DMS114 treated with DMSO at 0.1 percent for 48 hours (cell line): ENCODE measurements at regions not wholly inside any gene's neighbourhood (a gene's known extent, or its start where the extent isn't known, plus 50 kb on each side); places are given as distances from the start of the nearest gene placed in this dataset.
"Not testable (repeated sequence)": the region's sequence is repeated elsewhere in the genome, so short reads cannot be mapped to it uniquely, and the experiment has no call there.

Experiments
- DNase-seq: peaks from one replicate; lab custom pipeline; 2025; ENCODE audit not compliant: unreplicated experiment; lab: John Stamatoyannopoulos, UW

DNA sequence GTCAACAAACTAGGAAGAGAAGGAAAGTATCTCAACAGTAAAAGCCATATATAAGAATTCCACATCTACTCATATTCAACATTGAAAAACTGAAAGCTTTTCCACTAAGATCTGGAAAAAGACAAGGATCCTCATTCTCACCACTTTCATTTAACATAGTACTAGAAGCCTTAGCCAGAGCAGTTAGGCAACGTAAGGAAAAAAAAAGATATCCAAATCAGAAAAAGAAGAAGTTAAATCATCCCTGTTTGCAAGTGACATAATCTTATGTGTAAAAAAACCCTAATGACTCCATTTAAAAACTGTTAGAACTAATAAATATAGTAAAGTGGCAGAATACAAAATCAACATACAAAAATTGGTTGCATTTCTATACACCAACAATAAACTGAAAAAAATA, 426.2 kb downstream of the BCAT1 start:
- DNase-seq: no peak

DNA sequence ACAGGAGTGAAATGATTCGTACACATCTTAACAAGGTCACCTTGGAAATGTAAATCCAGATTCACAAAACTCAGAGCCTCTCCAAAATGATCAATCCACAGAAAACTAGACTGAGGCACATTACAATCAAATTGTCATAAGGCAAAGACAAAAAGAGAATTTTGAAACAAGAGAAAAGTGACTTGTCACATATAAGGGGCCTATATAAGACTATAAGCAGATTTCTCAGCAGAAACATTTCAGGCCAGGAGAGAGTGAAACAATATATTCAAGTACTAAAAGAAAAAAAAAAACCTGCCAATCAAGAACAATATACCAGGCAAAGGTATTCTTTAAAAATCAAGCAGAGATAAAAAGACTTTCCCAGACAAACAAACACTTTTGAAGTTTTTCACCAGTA, 429.1 kb downstream of the BCAT1 start:
- no peak for DNase-seq

DNA sequence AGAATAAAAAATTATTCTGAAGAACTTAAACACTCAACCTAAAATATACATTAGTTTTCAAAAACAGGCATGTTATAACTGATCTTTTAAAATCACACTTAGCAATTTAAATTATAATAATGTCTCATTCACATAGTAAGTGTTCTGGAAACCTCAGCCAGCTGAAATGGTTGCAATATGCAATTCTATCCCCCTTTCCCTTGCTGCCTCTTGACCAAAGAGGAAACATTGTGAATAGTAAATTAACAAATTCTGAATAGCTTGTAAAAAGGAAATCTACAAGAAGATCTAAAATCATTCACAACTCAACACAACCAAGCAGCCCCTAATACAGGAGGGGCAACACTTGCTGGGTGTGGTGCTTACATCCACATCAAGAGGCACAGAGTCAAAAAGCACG, 431.9 kb downstream of the BCAT1 start:
- no peak for DNase-seq

DNA sequence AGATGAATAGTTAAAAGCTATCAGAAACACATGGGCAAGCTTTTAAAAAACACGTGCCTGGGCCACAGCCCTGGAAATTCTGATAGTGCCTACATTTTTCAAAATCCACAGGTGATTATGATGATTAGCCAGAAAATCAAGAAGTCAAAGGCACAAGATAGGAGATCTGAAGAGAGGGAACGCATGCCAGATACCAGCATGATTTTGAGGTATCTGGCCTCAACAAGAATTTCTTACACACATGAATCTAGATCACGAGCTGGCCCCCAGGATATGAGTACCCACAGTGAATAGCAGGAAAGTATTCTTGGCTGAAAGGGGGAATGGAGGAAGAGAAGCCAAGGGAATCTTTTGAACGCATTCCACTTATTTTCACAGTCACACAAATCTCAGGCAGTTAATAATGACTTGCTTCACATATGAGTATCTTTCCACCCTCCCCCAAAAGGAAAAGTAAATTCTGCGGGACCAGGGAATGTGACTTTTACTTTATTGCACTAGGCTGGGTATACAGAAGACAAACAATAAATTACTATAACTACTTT, 438.2 kb downstream of the BCAT1 start:
- no peak for DNase-seq

DNA sequence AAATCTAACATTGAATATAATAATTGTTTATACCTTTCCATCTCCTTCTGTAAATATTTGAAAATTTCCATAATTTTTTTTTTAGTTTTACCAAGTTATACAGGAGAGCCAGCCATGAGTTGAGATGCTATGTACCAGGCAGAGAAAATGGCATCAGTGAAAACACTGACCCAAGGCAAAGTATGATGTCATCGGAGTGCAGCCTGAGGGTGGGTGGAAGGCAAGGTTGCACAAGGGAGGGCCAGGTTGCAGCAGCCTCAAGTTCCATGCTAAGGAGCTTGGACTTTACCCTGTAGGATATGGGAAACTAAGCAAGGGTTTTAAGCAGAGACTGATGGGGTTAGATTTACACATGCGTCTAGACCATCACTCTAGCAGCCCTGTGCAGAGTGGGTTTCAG, 441.1 kb downstream of the BCAT1 start:
- DNase-seq: no peak

DNA sequence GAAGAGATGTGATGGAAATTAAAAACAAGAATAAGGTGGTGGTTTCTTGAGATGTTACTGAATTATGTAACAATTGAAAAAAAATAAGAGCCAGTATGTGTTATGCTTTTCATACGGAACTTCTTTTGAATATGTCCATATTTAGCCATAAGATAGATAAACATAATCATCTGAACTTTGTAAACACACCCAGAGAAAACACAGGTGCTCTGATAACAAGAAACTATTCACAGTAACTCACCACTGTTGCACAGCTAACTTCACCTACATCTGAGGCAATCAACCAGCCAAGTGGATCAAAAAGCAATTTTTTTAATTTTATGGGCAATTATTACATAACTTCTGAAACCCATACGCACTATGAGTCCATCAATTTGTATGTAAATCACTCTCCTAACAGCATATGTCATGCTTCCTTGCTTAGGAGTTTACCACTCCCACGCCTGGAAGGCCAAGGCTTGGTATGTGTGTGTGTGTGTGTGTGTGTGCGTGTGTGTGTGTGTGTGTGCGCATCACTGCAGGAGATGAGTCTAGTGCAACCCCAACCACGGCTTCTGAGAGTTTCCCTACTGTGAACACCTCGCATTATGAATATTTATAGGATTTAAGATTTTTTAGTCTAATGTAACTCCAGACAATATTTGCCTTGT, 443.4 kb downstream of the BCAT1 start:
- DNase-seq: no peak

DNA sequence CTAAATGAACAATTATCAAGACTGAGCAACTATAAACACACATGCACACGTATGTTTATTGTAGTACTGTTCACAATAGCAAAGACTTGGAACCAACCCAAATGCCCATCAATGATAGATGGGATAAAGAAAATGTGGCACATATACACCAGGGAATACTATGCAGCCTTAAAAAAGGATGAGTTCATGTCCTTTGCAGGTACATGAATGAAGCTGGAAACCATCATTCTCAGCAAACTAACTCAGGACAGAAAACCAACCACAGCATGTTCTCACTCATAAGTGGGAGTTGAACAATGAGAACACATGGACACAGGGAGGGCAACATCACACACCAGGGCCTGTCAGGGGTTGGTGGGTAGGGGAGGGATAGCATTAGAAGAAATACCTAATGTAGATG, 445.4 kb downstream of the BCAT1 start:
- DNase-seq: not testable (repeated sequence)

DNA sequence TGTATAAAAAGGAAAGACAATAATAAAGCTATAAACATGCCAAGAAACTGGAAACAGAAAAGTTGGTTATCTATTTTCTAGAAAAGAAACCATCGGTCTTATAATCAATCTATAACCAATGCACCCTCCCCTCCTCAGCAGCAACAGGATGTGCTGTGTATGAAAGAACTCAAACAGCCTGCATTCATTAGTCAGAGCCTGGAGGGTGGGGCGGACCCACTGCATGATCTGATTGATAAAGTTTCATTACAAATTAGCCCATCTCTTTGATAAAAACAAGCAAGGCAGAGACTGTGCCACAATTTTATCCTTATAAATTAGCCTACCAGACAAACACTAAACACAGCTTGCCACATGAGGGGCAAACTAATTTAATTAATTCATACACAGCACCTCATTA, 448.1 kb downstream of the BCAT1 start:
- no peak for DNase-seq

DNA sequence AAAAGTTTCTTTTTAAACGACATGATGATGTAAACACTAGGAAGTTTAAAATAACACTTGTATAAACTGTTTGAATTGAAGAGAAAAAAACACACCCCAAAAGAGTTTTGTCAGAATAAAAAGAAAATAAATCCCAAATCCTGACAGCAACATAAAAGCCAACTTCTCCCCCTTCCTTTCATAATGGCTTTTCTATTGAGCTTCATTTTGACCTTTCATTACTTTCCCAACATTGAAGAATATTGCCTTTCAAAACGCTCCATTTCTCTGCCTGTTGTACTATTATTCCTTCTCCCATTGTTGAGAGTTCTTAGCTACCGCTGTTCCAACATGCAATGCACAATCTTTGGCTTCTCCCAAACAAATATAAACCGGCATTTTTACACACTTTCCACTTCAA, 448.5 kb downstream of the BCAT1 start:
- DNase-seq: no peak

DNA sequence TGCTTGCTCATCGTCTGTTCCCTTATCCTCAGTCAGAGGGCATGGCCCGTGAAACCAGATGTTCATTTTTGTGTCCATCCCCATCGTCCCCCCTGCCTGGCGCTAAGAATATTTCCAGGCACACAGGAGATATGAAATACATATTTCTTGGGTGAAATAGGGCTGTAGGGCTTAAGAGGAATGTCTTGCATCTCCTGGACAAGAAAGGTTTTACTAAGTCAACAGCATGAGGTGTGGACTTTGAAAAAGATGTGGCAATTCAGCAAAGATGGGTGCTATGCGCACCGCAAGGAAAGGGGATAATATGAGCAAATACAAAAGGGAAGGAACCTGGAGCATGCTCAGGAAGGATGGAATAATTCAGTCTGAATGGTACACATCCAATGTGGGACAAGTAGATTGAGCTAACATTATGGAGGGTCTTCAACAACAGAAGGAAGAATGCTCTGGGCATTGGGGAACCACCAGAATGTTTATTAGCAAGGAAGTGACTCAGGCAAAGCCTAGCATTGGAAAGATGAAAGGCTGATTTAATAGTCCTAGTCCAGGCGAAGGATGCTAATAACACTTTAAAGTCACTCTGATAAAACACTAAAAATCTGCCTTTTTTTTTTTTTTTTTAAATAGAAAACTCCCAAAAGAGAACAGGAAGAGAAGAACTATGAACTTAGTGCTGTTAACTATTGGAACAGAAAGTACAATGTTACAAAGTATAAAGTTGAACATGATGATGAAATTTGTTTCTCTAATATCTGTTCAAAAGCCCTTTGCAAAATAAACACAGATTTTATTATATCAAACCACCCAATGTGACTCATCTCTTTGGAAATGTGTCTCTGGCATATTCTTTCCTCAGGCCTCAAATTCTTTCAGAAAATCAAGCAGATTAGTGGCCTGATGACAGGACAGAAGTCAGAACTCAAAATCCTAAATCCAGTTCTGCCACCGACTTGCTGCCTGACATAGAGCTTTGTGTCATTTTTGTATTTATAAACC, 449.5 kb downstream of the BCAT1 start:
- DNase-seq: no peak

DNA sequence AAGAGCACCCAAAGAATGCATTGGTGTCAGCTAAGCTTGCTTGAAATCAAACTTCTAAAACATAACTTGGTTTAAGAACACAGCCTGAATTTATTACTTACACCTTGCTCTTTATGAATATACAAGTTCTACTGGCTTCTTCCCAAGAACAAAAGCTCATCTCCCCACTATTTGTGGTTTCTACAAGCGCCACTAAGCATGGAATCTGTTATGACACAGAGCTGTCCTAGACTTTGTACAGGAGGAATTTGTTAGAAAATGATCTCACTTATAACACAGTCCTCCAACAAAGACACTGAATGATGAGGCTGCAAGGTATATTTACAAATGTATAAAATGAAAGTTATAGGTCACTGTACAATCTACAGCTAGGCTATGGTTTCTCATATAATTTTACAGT, 452.1 kb downstream of the BCAT1 start:
- DNase-seq: no peak

DNA sequence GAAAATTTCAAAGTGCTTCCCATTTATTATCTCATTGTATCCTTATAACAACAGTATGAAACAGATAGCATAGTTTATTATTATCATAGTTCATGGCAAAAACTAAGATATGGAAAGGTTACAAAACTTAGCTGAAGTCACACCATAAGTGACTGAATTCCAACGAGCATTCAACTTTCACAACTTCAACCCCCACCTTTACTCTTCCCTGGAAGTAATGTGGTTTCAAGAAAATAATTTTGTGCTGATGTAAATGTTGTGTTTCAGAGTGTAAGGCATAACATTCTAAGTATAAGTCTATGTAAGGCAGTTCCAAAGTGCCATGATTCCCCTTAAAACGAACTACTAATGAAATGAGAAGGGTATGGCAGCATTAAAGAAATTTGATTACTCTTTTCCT, 454.5 kb downstream of the BCAT1 start:
- DNase-seq: no peak

DNA sequence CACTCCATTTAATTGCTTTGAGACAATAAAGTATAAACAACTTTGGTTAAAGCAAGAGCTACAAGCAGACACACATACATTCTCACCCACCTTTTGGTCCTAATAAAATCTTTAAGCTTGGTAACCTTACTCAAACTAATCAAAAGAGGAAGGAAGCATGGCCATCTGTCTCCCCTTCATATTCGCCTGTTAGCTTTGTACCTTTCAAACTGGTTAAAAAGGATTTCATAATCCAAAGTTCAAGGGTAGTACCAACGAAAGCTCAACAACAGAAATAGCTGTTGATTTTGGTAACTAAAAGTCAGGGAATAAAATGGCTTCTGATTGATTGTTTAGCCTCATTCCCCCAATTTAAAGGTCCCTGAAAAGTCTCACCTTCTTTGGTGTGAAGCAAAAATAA, 456.9 kb downstream of the BCAT1 start:
- DNase-seq: no peak

DNA sequence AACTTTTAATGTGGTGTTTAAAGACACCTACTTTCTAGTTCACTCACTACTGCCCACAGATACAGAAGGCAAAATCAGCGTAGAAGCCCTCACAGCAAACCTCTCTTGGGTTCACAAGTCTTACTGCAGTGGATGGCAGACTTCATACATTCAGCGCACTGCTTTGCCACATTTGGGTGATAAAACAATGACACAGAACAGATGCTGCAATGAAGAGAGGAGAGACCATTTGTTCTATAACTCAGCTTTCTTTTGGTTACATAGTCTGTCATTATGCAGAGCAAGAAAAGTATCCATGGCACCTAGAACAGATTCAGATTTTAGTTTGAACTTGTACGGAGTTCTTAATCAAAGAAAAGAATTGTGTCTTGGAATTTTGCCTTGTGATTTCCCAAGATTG, 459.0 kb downstream of the BCAT1 start:
- no peak for DNase-seq

DNA sequence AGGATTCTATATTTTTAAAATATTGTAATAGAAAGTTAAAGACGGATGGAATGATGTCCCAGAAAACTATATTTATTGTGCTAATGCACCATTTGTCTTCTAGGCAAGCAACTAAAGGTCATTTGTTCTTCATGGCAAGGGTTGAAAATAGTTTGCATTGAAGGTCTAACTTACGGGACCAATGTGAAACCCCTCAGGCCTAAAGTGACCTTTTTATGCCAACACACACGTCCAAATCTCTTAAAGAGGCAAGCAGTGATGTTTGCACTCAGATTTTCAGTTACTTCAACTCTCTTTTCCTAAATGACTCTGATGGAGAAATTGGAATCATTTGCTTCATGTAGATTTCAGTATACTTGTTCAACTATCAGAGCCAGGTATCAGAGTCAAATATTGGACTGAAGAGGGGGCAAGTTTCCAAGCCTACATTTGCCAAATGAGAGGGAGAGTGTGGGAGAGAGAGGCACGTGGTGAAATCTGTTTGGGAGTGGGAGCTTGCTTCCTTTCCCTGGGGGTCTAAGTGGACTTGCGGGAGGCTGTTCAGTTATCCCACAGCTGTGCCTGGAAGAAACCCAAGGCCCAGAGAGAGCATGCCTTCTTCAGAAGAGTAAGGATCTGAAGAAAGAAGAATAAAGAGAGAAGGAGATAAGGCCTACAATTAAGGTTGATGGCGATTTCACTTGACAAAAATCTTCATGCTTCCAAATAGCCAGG, 459.8 kb downstream of the BCAT1 start:
- no peak for DNase-seq

DNA sequence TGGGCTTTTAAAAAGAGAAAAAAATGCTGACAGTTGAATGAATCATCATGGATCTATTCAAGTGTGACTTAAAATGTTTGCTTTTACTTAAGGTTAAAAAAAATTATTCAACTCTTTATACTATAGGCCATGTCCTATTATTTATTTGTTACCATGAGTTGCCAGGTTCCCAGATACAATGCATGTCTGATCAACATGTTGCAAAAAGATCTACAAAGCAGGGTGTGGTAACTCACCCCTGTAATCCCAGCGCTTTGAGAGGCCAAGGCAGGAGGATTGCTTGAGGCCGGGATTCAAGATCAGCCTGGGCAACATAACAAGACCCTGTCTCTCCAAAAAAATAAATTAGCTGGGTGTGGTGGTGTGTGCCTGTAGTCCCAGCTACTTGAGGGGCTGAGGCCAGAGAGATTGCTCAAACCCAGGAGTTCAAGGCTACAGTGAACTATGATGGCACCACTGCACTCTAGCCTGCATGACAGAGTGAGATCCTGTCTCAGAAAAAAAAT, 460.8 kb downstream of the BCAT1 start:
- no peak for DNase-seq

DNA sequence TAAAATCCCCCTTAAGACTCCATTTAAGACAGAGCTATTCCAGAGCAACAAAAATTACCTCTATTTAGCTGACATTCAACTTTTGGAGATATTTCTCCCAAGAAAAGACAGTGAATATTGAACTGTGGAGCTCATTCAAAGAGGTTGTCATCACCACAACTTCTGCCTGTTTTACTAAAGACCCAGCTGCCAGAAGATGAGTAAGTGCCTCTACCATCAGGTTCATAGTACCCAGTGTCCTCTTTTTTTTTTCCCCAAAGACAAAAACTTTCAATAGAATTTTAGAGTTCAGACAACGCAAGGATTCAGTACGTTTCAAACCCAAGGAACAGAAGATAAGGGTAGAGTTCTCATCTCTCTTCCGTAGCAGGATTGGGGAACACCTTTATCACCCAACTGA, 461.3 kb downstream of the BCAT1 start:
- no peak for DNase-seq

DNA sequence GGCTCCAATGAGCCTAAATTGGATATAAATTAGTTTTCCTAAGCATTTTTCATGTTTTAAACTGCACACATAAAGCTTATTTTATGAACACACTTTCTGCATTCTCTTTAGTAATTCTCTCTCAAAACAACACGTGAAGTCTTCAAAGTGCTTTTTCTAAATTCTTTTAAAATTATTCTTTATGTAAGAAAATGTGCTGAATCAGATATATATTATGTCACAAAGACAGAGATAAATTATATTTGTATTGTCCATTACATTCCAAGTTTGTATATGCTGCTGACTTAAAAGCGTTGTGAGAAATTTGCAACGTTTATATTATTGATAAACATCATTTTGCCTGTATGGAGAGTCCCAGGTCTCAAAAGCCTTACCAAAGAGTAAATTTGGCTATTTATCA, 465.2 kb downstream of the BCAT1 start:
- no peak for DNase-seq

DNA sequence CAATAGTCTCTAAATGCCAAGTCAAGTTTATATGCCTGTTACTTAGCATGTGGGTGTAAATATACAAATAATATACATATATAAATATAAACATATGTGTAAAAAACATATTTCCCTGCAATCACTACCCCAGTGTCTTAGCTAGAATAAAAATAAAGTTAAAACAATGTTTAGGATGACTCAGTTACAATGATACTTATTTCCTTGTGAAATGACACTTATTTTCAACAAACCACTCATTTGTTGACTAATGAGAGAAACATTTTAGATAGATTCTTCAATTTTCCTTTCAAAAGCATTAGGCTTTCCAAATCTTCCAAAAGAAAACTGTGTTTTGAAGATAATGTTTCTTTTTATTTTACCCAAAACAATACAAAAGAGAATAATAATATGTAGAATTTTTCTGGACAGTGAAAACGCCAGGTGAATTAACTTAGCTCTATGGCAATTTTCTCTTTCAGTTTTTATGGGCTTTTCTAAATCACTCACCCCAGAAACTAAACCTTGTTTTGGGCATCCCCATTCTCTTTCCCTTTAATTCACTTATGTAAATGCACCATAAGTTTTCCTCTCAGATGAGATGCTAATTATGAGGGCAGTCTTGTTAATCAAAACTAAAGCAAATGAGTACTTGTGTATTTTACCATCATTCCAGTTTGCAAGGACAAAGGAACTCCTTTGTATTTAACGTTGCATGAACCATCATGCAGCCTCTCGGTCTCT, 465.9 kb downstream of the BCAT1 start:
- DNase-seq: no peak

DNA sequence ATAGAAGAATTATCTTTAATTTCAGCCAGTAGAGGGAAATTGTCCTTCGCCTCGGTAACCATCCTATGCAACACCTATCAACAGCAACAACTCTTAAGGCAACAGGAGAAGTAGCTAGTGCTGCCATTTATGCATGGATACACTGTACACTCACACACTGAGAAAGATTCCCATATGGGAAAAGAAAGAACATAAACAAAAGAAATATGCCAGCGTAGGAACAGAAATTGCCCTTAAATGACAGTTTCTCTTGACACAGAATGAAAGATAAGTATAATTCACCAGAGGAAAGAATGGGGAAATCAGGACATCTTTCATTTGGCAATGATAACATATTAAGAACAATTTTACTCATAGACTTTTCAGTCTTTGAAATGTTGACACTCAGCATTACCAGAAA, 466.9 kb downstream of the BCAT1 start:
- DNase-seq: no peak
